Trophoblast cell (in vitro differentiated cells and primary cell): ENCODE measurements at regions not wholly inside any gene's neighbourhood (a gene's known extent, or its start where the extent isn't known, plus 50 kb on each side); places are given as distances from the start of the nearest gene placed in this dataset.

Experiments used
- DNase-seq, 2 donors: peaks; one replicate each; pipeline ENCODE4 v3.0.0-alpha.2; 2016
- H2AFZ ChIP-seq: 2 replicates; pipeline ENCODE4 v1.6.1; 2013; ENCODE audit warnings: low read length, moderate library complexity, mild to moderate bottlenecking; ENCODE audit not compliant: insufficient read depth, poor library complexity
- H2AK5ac ChIP-seq: 2 replicates; pipeline ENCODE4 v1.6.1; 2013; ENCODE audit warnings: mild to moderate bottlenecking, low read length
- H2BK120ac ChIP-seq: 2 replicates; pipeline ENCODE4 v1.6.1; 2013; ENCODE audit warnings: low read length, mild to moderate bottlenecking, moderate library complexity; ENCODE audit not compliant: insufficient read depth, poor library complexity
- H2BK12ac ChIP-seq: 2 replicates; pipeline ENCODE4 v1.6.1; 2013; ENCODE audit warnings: mild to moderate bottlenecking, low read length, moderate library complexity
- H2BK5ac ChIP-seq: 2 replicates; pipeline ENCODE4 v1.6.1; 2013; ENCODE audit warnings: low read length, low read depth, moderate library complexity, mild to moderate bottlenecking; ENCODE audit not compliant: poor library complexity
- H3K14ac ChIP-seq: 2 replicates; pipeline ENCODE4 v1.6.1; 2013; ENCODE audit warnings: mild to moderate bottlenecking, low read length
- H3K18ac ChIP-seq: 2 replicates; pipeline ENCODE4 v1.6.1; 2013; ENCODE audit warnings: mild to moderate bottlenecking, low read length
- H3K23ac ChIP-seq: 2 replicates; pipeline ENCODE4 v1.6.1; 2013; ENCODE audit warnings: low read length
- H3K27ac ChIP-seq: 2 replicates; pipeline ENCODE4 v1.5.1; 2013; ENCODE audit warnings: low read depth, mild to moderate bottlenecking, inconsistent platforms, low read length, moderate library complexity
- H3K27me3 ChIP-seq: 2 replicates; pipeline ENCODE4 v1.6.1; 2013; ENCODE audit warnings: inconsistent platforms, mild to moderate bottlenecking, low read length, moderate library complexity; ENCODE audit not compliant: insufficient read depth
- H3K36me3 ChIP-seq, 2 experiments: 1 replicate in 1 of 2; 2 replicates in 1 of 2; pipeline ENCODE4 v1.6.1; 2013; ENCODE audit warnings: low read length in 2 of 2, mild to moderate bottlenecking in 2 of 2, moderate library complexity in 1 of 2; ENCODE audit not compliant: insufficient read depth in 2 of 2, control insufficient read depth in 1 of 2
- H3K4ac ChIP-seq: 2 replicates; pipeline ENCODE4 v1.6.1; 2013; ENCODE audit warnings: low read depth, mild to moderate bottlenecking, low read length, moderate library complexity
- H3K4me1 ChIP-seq, 2 experiments: 1 replicate in 1 of 2; 2 replicates in 1 of 2; pipeline ENCODE4 v1.6.1; 2013; ENCODE audit warnings: low read length in 2 of 2, mild to moderate bottlenecking in 2 of 2, moderate library complexity in 1 of 2; ENCODE audit not compliant: insufficient read depth in 2 of 2, control insufficient read depth in 1 of 2
- H3K4me2 ChIP-seq: 2 replicates; pipeline ENCODE4 v1.6.1; 2013; ENCODE audit warnings: inconsistent platforms, mild to moderate bottlenecking, low read length, moderate library complexity
- H3K4me3 ChIP-seq: 2 replicates; pipeline ENCODE4 v1.5.1; 2013; ENCODE audit warnings: mild to moderate bottlenecking, low read depth, low read length, inconsistent platforms
- H3K79me1 ChIP-seq: one replicate; pipeline ENCODE4 v1.6.1; 2013; ENCODE audit warnings: low read length
- H3K79me2 ChIP-seq: 2 replicates; pipeline ENCODE4 v1.6.1; 2013; ENCODE audit warnings: low read length, mild to moderate bottlenecking; ENCODE audit not compliant: control insufficient read depth, insufficient read depth, poor library complexity
- H3K9ac ChIP-seq: 2 replicates; pipeline ENCODE4 v1.6.1; 2013; ENCODE audit warnings: mild to moderate bottlenecking, low read length
- H3K9me3 ChIP-seq: 2 replicates; pipeline ENCODE4 v1.6.1; 2013; ENCODE audit warnings: low read depth, mild to moderate bottlenecking, control low read depth, inconsistent platforms, low read length; ENCODE audit not compliant: insufficient read depth
- H4K12ac ChIP-seq: 2 replicates; pipeline ENCODE4 v1.6.1; 2013; ENCODE audit warnings: low read depth, mild to moderate bottlenecking, low read length, moderate library complexity
- H4K8ac ChIP-seq: 2 replicates; pipeline ENCODE4 v1.6.1; 2013; ENCODE audit warnings: low read depth, mild to moderate bottlenecking, low read length, moderate library complexity
- H4K91ac ChIP-seq: one replicate; pipeline ENCODE4 v1.6.1; 2013; ENCODE audit warnings: low read depth, mild to moderate bottlenecking, low read length, moderate library complexity
- WGBS: extraction: QIAGEN DNeasy Blood & Tissue Kit; methylation state at CpG from one replicate; pipeline ENCODE4 v1.1.7; 2013; ENCODE audit warnings: missing lambda C conversion rate; ENCODE audit not compliant: insufficient read length, insufficient coverage; ENCODE audit errors: extremely low coverage; 5-methylcytosine and 5-hydroxymethylcytosine counted together

- Histone ChIP-seq H3K4ac (no peak overlapping the region), H3K27ac (no peak overlapping the region), H3K4me2 (no peak overlapping the region), H3K27me3 (no peaks in the 10 kb centered on the region), H3K79me2 (no peaks in the 10 kb centered on the region), H2AFZ (no peak overlapping the region), H4K91ac (no peak overlapping the region), H2AK5ac (no peak overlapping the region), H2BK120ac (no peak overlapping the region), H4K8ac (no peak overlapping the region), H3K4me3 (no peak overlapping the region), H3K14ac (no peak overlapping the region), H3K18ac (no peak overlapping the region), H3K79me1 (peaks cover 2% of the 10 kb centered on the region), H3K9ac (no peak overlapping the region), H3K23ac (no peak overlapping the region), H2BK5ac (no peak overlapping the region), H3K4me1 (peaks cover 5% of the 10 kb centered on the region in 2 experiments), H4K12ac (no peak overlapping the region), H3K36me3 (no peaks in the 10 kb centered on the region), H2BK12ac (no peak overlapping the region), H3K9me3 (no peaks in the 10 kb centered on the region)
- no peak for DNase-seq
- no CpG with 5 or more reads among the region's 1 CpG for WGBS
Observed at GRCh38 chr13:43988302-43988701, 108.6 kb downstream of the LACC1 start.

- Histone ChIP-seq H3K4me3 (no peak overlapping the region), H4K91ac (no peak overlapping the region), H3K27me3 (no peaks in the 10 kb centered on the region), H3K23ac (no peak overlapping the region), H4K12ac (no peak overlapping the region), H3K14ac (no peak overlapping the region), H3K27ac (no peak overlapping the region), H3K18ac (no peak overlapping the region), H3K9ac (peak overlapping the region; percentile 56), H3K79me1 (peaks cover 2% of the 10 kb centered on the region), H3K36me3 (no peaks in the 10 kb centered on the region), H2AK5ac (no peak overlapping the region), H2AFZ (no peak overlapping the region), H2BK12ac (no peak overlapping the region), H3K4me1 (peaks cover 5% of the 10 kb centered on the region in 2 experiments), H2BK5ac (no peak overlapping the region), H2BK120ac (no peak overlapping the region), H3K79me2 (no peaks in the 10 kb centered on the region), H4K8ac (no peak overlapping the region), H3K4me2 (no peak overlapping the region), H3K9me3 (no peaks in the 10 kb centered on the region), H3K4ac (no peak overlapping the region)
- no peak for DNase-seq
- WGBS, result no CpG with 5 or more reads among the region's 5 CpGs
Observed at GRCh38 chr13:43990021-43990420, 110.3 kb downstream of the LACC1 start.

GRCh38 chr13:43990829-43991228 lies 111.1 kb downstream of the LACC1 start:
- Histone ChIP-seq H2AK5ac (no peak overlapping the region), H3K14ac (no peak overlapping the region), H4K8ac (no peak overlapping the region), H3K4me3 (no peak overlapping the region), H3K18ac (no peak overlapping the region), H3K23ac (no peak overlapping the region), H4K91ac (no peak overlapping the region), H3K9ac (no peak overlapping the region), H3K4ac (no peak overlapping the region), H3K4me2 (no peak overlapping the region), H3K9me3 (peaks cover 3% of the 10 kb centered on the region), H4K12ac (no peak overlapping the region), H3K79me1 (peaks cover 2% of the 10 kb centered on the region), H3K36me3 (no peaks in the 10 kb centered on the region), H3K27ac (no peak overlapping the region), H2AFZ (no peak overlapping the region), H2BK5ac (no peak overlapping the region), H3K79me2 (no peaks in the 10 kb centered on the region), H3K4me1 (peaks cover 5% of the 10 kb centered on the region in 2 experiments), H2BK12ac (no peak overlapping the region), H2BK120ac (no peak overlapping the region), H3K27me3 (no peaks in the 10 kb centered on the region)
- no peak for DNase-seq
- WGBS, result no CpG with 5 or more reads among the region's 3 CpGs

GRCh38 chr13:43991773-43992201 lies 112.1 kb downstream of the LACC1 start:
- H3K27me3 ChIP-seq, result no peaks in the 10 kb centered on the region
- H3K27ac ChIP-seq, result no peak overlapping the region
- peak overlapping the region; percentile 71 for H3K9ac ChIP-seq
- no peak overlapping the region for H4K8ac ChIP-seq
- H3K4me2 ChIP-seq, result peak overlapping the region; percentile 11
- H3K9me3 ChIP-seq, result peaks cover 3% of the 10 kb centered on the region
- no peak overlapping the region for H3K18ac ChIP-seq
- H2AK5ac ChIP-seq, result no peak overlapping the region
- H2BK120ac ChIP-seq, result no peak overlapping the region
- no peak overlapping the region for H3K4me3 ChIP-seq
- H2AFZ ChIP-seq, result no peak overlapping the region
- no peak overlapping the region for H4K91ac ChIP-seq
- H2BK12ac ChIP-seq, result no peak overlapping the region
- H4K12ac ChIP-seq, result no peak overlapping the region
- WGBS, result no CpG with 5 or more reads among the region's 4 CpGs
- peaks cover 5% of the 10 kb centered on the region in 2 experiments for H3K4me1 ChIP-seq
- peaks cover 2% of the 10 kb centered on the region for H3K79me1 ChIP-seq
- H3K36me3 ChIP-seq, result no peaks in the 10 kb centered on the region
- no peaks in the 10 kb centered on the region for H3K79me2 ChIP-seq
- H2BK5ac ChIP-seq, result no peak overlapping the region
- H3K4ac ChIP-seq, result no peak overlapping the region
- DNase-seq, result peak in 1 of 2 donors; percentile 53
- H3K23ac ChIP-seq, result no peak overlapping the region
- H3K14ac ChIP-seq, result no peak overlapping the region
